ENCODE measurements at regions not wholly inside any gene's neighbourhood (a gene's known extent, or its start where the extent isn't known, plus 50 kb on each side); places are given as distances from the start of the nearest gene placed in this dataset.

DNA sequence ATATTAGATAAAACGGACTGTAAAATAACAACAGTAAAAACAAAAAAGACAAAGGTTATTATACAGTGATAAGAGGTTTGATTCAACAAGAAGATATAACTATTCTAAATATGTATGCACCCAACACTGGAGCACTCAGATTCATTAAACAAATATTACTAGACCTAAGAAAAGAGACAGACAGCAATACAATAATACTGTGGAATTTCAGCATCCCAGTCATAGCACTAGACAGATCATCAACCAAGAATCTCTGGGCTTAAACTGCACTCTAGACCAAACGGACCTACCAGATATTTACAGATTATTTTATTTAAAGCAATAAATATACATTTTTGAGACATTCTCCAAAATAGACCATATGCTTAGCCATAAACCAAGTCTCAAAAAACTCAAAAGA lies 263.8 kb downstream of the C6orf118 start:
- no peak overlapping the region for H3K56ac ChIP-seq (ENCODE audit: extremely low read depth, insufficient read depth, low read length)
- DNase-seq (no peak), ATAC-seq (ENCODE audit: low read depth) (peak; percentile 56)
- H3K9me3 ChIP-seq (ENCODE audit: control insufficient read depth, insufficient read depth, low read length) = peaks cover 17% of the 10 kb centered on the region
- H4K5ac ChIP-seq (ENCODE audit: low read depth, low read length) = no peak overlapping the region
- no peaks in the 10 kb centered on the region for H3K79me1 ChIP-seq (ENCODE audit: low read depth in 1 of 2, low read length in 2 of 2)
- H3K18ac ChIP-seq (ENCODE audit: low read depth, low read length) = no peak overlapping the region
- WGBS, 2 experiments (ENCODE audit: extremely low coverage in 2 of 2, insufficient read length in 1 of 2) = no CpG with 5 or more reads among the region's 2 CpGs
- H3K36me3 ChIP-seq (ENCODE audit: control insufficient read depth, insufficient read depth, low read length) = no peaks in the 10 kb centered on the region
- H4K8ac ChIP-seq (ENCODE audit: low read depth in 2 of 2, low read length in 2 of 2) = no peak overlapping the region
- H3K14ac ChIP-seq (replicated peaks; ENCODE audit: low read depth, low read length) = no peak overlapping the region
- no peaks in the 10 kb centered on the region for H3K27me3 ChIP-seq (ENCODE audit: control insufficient read depth, insufficient read depth, low read length)
- ChIA-PET CTCF (no interaction called here), POLR2A (ENCODE audit: unreplicated experiment) (no interaction called here)
- in situ Hi-C loops (cut with MboI; ENCODE audit: low sequenced_read_pairs) (no loop called here), intact Hi-C loops (cut with micrococcal nuclease) (loop anchor here (5.0 to 10.0 kb wide), 2 partner anchors 1081 to 1618 kb away; no protein-coding TSS in a partner anchor), dilution Hi-C loops (cut with HindIII; ENCODE audit: low sequenced_read_pairs, unreplicated experiment) (no loop called here)
- no TSS peak for BruUV-seq (replicated peaks)
- H3K9me1 ChIP-seq (ENCODE audit: insufficient read depth, low read length) = no peaks in the 10 kb centered on the region
- TF ChIP-seq NFE2L2 (IDR thresholded peaks at IDR 0.05; ENCODE audit: low read depth, low read length) = no peak
- no peak for TF ChIP-seq FOS (IDR thresholded peaks at IDR 0.05; ENCODE audit: low read depth, low read length)
- TF ChIP-seq CEBPB (IDR thresholded peaks at IDR 0.05; ENCODE audit: low read depth, low read length) = no peak
- TF ChIP-seq, protein P1, sequence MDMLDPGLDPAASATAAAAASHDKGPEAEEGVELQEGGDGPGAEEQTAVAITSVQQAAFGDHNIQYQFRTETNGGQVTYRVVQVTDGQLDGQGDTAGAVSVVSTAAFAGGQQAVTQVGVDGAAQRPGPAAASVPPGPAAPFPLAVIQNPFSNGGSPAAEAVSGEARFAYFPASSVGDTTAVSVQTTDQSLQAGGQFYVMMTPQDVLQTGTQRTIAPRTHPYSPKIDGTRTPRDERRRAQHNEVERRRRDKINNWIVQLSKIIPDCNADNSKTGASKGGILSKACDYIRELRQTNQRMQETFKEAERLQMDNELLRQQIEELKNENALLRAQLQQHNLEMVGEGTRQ (IDR thresholded peaks at IDR 0.05; ENCODE audit: low read depth, low read length) = no peak
- H3K23ac ChIP-seq (ENCODE audit: low read depth, low read length) = no peak overlapping the region
- H2BK5ac ChIP-seq (ENCODE audit: low read depth, low read length, poor library complexity, severe bottlenecking) = no peak overlapping the region
- H4K91ac ChIP-seq (ENCODE audit: insufficient read depth, low read depth, low read length) = no peak overlapping the region
- H2AFZ ChIP-seq (replicated peaks; ENCODE audit: low read length, poor library complexity) = no peak overlapping the region
- H2BK20ac ChIP-seq (ENCODE audit: low read depth, low read length) = no peak overlapping the region
- H4K20me1 ChIP-seq (ENCODE audit: insufficient read depth, low read length) = no peaks in the 10 kb centered on the region
- H3K4ac ChIP-seq (ENCODE audit: low read depth, low read length) = no peak overlapping the region
- H3K9ac ChIP-seq (ENCODE audit: low read depth, low read length) = no peak overlapping the region
- no peak overlapping the region for H3K27ac ChIP-seq (ENCODE audit: insufficient read depth, low read length)
- H3K4me2 ChIP-seq (ENCODE audit: low read depth, low read length) = no peak overlapping the region
- no peak overlapping the region for H3K4me3 ChIP-seq (ENCODE audit: insufficient read depth, low read depth, low read length)
- H2BK15ac ChIP-seq (ENCODE audit: low read depth, low read length) = no peak overlapping the region
- no peak overlapping the region for H2AK9ac ChIP-seq (replicated peaks; ENCODE audit: low read depth, low read length, poor library complexity)
- H2AK5ac ChIP-seq (ENCODE audit: low read depth, low read length) = no peak overlapping the region
- H2BK120ac ChIP-seq (ENCODE audit: low read depth, low read length) = no peak overlapping the region
- no peaks in the 10 kb centered on the region for H3K4me1 ChIP-seq (ENCODE audit: control insufficient read depth, insufficient read depth, low read length)

Data from IMR-90 (cell line).